Effector memory CD8-positive, alpha-beta T cell (primary cell): ENCODE measurements at regions not wholly inside any gene's neighbourhood (a gene's known extent, or its start where the extent isn't known, plus 50 kb on each side); places are given as distances from the start of the nearest gene placed in this dataset.

Source experiments
- ATAC-seq: fragments of 150-1000 bp; cut with Tn5 transposase; replicated peaks from 2 replicates; pipeline ENCODE4 v1.10.0; 2021; ENCODE audit warnings: mild to moderate bottlenecking, moderate library complexity
- DNase-seq, 3 experiments: peaks; one replicate each; pipeline ENCODE4 v3.0.0; 2021
- H3K27ac Mint-ChIP-seq, 2 donors: one replicate each; pipeline ENCODE4 v1.8.0; 2022; ENCODE audit warnings: mild to moderate bottlenecking in 2 of 2, mixed read lengths in 2 of 2, moderate library complexity in 2 of 2
- H3K27me3 Mint-ChIP-seq, 2 donors: one replicate each; pipeline ENCODE4 v1.8.0; 2022; ENCODE audit warnings: mixed read lengths in 2 of 2
- H3K36me3 Mint-ChIP-seq: one replicate; pipeline ENCODE4 v1.8.0; 2022; ENCODE audit warnings: mild to moderate bottlenecking, moderate library complexity, mixed read lengths; ENCODE audit not compliant: insufficient read depth
- H3K4me1 Mint-ChIP-seq, 2 donors: one replicate each; pipeline ENCODE4 v1.8.0; 2022; ENCODE audit warnings: low read depth in 2 of 2, mixed read lengths in 2 of 2
- H3K4me3 Mint-ChIP-seq, 2 donors: one replicate each; pipeline ENCODE4 v1.8.0; 2022; ENCODE audit warnings: mild to moderate bottlenecking in 2 of 2, mixed read lengths in 2 of 2, moderate library complexity in 2 of 2
- H3K9me3 Mint-ChIP-seq, 2 donors: one replicate each; pipeline ENCODE4 v1.8.0; 2022; ENCODE audit warnings: mixed read lengths in 2 of 2

DNA sequence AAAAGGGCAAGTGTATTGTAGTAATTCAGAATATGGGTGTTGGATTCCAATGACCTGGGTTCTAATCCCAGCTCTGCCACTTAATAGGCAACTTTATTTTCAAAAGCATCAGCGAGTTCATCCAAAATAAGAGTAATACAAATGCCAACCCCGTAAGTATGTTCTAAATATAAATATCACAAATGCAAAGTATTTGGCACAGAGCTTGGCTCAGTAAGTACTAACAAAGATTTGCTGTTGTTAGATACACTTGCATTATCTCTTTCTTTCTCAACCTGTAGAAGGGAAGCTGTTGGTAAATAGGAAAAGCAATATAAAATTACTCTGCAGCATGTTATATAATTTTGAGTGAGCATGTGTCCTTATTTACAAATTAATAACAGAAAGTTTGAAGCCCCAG, 1302.6 kb upstream of the FAM98A start:
- H3K27me3 Mint-ChIP-seq: no peaks in the 10 kb centered on the region
- no peak overlapping the region for H3K4me3 Mint-ChIP-seq
- H3K27ac Mint-ChIP-seq: no peak overlapping the region
- DNase-seq (no peak), ATAC-seq (no peak)
- H3K9me3 Mint-ChIP-seq: peaks cover 10 to 12% of the 10 kb centered on the region in 2 donors
- no peaks in the 10 kb centered on the region for H3K4me1 Mint-ChIP-seq
- H3K36me3 Mint-ChIP-seq: no peaks in the 10 kb centered on the region

DNA sequence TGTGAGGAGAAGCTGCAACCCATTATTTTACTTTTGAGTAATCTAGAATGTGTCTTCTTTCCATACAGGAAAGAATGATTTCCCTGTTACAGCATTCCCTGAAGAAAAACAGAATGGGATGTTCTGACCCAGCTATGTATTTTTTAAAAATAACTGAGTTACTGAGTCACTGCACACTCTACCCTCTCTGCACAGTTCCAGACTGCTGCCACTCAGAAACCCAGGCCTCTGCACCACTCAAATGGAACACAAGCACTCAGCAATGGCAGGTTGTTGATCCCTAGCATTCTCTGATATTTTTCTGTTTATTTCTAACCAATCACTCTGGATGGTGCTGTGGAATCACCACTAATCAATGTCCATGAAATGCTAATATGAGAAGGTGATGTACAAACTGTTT, 1300.0 kb upstream of the FAM98A start:
- DNase-seq: no peak
- no peak for ATAC-seq
- H3K36me3 Mint-ChIP-seq: no peaks in the 10 kb centered on the region
- H3K4me1 Mint-ChIP-seq: no peaks in the 10 kb centered on the region
- H3K27me3 Mint-ChIP-seq: no peaks in the 10 kb centered on the region
- no peak overlapping the region for H3K27ac Mint-ChIP-seq
- no peak overlapping the region for H3K4me3 Mint-ChIP-seq
- peaks cover 12 to 17% of the 10 kb centered on the region in 2 donors for H3K9me3 Mint-ChIP-seq

DNA sequence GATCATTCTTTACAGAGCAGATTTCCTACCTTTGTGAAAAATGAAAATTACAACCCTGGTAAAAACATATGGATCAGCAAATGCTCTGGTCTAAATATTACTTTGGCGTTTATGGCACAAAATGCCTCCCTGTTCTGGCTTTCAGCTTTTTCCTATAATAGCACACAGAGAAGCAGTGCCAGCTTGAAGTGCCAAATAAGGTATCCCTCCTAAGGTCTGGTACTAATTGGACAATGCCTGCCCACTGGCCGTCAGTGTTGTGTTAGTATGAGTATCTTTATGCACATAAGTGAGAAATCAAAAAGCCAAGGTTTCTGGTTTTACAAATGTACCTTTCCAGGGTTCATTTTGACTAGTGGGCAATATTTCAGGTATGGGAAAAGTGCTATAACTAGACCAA, 1293.7 kb upstream of the FAM98A start:
- H3K36me3 Mint-ChIP-seq: no peaks in the 10 kb centered on the region
- ATAC-seq (no peak), DNase-seq (no peak)
- no peak overlapping the region for H3K27ac Mint-ChIP-seq
- H3K27me3 Mint-ChIP-seq: no peaks in the 10 kb centered on the region
- H3K4me1 Mint-ChIP-seq: no peaks in the 10 kb centered on the region
- H3K9me3 Mint-ChIP-seq: peaks cover 5 to 7% of the 10 kb centered on the region in 2 donors
- H3K4me3 Mint-ChIP-seq: no peak overlapping the region

DNA sequence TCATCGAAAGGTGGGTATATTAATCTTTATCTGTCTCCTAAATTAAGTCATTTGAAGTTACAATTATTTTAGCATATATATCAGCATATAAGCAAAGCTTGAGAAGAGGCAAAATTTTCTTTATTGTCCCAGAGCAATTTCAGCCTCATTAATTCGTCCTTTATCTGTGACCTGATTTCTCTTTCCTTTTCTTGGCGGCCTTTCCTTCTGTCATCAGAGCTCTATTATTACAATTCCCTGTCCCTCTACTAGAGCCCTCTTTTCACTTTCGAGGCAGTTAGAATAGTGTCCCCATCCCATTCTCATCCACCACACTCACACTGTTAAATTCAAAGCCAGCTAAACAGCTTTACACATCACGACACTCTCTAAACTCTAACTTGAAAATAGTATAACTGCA, 1293.2 kb upstream of the FAM98A start:
- H3K36me3 Mint-ChIP-seq: no peaks in the 10 kb centered on the region
- H3K4me1 Mint-ChIP-seq: no peaks in the 10 kb centered on the region
- no peaks in the 10 kb centered on the region for H3K27me3 Mint-ChIP-seq
- ATAC-seq (no peak), DNase-seq (no peak)
- no peak overlapping the region for H3K4me3 Mint-ChIP-seq
- no peak overlapping the region for H3K27ac Mint-ChIP-seq
- H3K9me3 Mint-ChIP-seq: peaks cover 6 to 7% of the 10 kb centered on the region in 2 donors

DNA sequence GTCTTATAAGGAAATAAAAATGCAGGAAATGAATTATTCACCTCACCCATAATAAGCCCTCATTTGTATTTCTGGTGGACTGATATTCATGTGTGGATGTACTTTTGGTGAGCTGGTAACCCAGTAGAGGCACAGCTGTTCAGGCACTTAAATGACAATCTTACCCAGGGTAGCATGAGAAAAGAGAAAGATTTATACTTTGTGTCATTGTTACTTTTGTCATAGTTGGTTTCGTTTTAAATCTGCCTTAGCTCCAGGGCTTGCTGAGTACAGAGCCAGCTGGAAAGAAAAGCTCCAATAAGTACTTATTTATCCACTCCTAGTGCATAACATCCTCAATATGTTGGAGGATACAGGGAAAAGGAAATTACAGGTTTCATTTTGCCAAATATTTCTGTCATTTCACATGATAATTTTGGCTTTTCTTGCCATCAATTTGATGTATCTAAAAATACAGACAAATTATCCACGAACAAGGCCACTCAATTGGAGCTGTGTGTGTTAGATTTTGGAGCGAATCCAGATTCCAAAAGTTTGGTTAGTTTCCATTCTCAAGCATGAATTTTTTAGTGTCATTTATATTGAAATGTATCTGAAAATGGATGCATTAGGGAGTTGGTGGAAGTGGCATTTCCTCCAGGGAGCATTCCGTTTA, 1276.1 kb upstream of the FAM98A start:
- Mint-ChIP-seq H3K36me3 (no peaks in the 10 kb centered on the region), H3K4me3 (no peak overlapping the region), H3K27ac (no peak overlapping the region), H3K27me3 (no peaks in the 10 kb centered on the region), H3K4me1 (no peaks in the 10 kb centered on the region), H3K9me3 (peaks cover 0 to 4% of the 10 kb centered on the region in 2 donors)
- no peak for ATAC-seq
- no peak for DNase-seq

DNA sequence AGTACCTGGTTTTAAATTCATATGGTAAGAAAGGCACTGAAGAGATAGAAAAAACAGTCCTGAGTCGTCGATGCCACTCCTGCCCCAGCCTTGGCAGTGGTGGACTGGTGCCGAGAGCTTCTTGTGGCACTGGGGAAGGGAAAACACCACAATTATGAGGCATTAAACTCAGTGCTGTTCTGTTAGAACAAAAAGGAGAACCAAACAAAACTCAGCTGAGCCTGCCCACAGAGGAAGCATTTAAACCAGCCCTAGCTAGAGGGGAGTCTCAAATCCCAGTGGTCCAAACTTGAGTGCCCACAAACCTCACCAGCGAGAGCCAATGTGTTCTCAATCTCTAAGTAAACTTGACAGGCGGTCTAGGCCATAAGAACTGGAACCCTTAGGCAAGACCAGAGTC, 1254.5 kb upstream of the FAM98A start:
- DNase-seq (no peak), ATAC-seq (no peak)
- no peaks in the 10 kb centered on the region for H3K27me3 Mint-ChIP-seq
- H3K4me1 Mint-ChIP-seq: no peaks in the 10 kb centered on the region
- no peaks in the 10 kb centered on the region for H3K36me3 Mint-ChIP-seq
- H3K9me3 Mint-ChIP-seq: peaks cover 9 to 14% of the 10 kb centered on the region in 2 donors
- H3K4me3 Mint-ChIP-seq: no peak overlapping the region
- H3K27ac Mint-ChIP-seq: no peak overlapping the region

DNA sequence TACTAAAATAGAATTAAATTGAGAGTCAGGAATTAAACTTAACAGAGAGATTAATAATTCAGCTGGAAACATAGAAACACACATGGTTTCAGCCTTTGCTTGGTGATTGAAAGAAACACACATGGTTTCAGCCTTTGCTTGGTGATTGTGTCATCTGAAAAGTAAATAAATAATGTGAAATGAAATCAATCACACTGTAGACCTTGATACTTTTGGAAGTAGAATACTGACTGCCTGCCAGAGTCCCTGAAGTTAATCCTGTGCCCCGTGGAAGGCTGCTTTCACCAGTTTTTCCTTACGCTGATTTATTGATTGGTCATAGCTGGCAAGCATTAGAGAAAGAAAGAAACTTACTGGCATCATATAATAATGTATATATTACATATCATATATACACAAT, 1252.7 kb upstream of the FAM98A start:
- DNase-seq (no peak), ATAC-seq (no peak)
- H3K4me3 Mint-ChIP-seq: no peak overlapping the region
- H3K27ac Mint-ChIP-seq: no peak overlapping the region
- peaks cover 11 to 12% of the 10 kb centered on the region in 2 donors for H3K9me3 Mint-ChIP-seq
- H3K27me3 Mint-ChIP-seq: no peaks in the 10 kb centered on the region
- H3K4me1 Mint-ChIP-seq: no peaks in the 10 kb centered on the region
- H3K36me3 Mint-ChIP-seq: no peaks in the 10 kb centered on the region

DNA sequence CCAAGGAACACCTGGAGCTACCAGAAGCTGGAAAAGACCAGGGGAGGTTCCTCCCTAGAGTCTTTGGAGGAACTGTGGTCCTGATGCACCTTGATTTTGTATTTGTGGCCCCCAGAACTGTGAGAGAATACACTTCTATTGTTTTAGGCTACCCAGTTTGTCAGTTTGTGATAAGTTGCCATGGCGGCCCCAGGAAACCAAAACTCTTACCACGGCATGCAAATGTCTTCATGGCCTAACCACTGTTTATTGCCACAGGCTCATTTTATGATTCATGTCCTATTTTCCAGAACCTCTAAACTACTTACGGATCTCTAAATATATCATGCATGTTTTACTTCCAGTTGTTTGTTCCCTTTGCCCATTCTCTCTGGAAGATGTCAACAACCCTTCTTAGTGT, 1250.7 kb upstream of the FAM98A start:
- no peak for ATAC-seq
- Mint-ChIP-seq H3K9me3 (peaks cover 8 to 10% of the 10 kb centered on the region in 2 donors), H3K27ac (no peak overlapping the region)

DNA sequence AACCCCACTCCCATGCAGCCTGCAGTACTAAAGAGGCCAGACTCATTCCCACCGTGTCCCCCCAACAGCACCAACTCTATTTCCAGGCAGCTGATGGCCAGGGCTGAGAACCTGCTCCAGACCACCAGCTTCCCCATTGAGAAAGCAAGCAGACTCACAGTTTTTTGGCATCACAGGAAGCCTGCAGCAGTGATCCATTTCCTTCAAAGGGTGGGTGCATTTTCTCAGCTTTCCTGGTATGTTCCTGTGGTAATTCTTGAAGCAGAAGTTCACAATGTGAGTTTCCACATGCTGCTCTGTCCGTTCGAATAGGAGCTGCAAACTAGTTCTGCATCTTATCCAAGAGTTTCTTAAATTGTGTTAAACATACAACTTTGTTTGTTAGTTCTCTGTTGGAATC, 1249.6 kb upstream of the FAM98A start:
- Mint-ChIP-seq H3K27me3 (no peaks in the 10 kb centered on the region), H3K36me3 (no peaks in the 10 kb centered on the region), H3K4me1 (no peaks in the 10 kb centered on the region), H3K4me3 (no peak overlapping the region), H3K27ac (no peak overlapping the region), H3K9me3 (peaks cover 7 to 15% of the 10 kb centered on the region in 2 donors)
- ATAC-seq: no peak
- DNase-seq: no peak

More for the DNA sequence above, 1250.7 kb upstream of the FAM98A start:
- Mint-ChIP-seq H3K36me3 (no peaks in the 10 kb centered on the region), H3K4me1 (no peaks in the 10 kb centered on the region), H3K27me3 (no peaks in the 10 kb centered on the region), H3K4me3 (no peak overlapping the region)
- DNase-seq: no peak

DNA sequence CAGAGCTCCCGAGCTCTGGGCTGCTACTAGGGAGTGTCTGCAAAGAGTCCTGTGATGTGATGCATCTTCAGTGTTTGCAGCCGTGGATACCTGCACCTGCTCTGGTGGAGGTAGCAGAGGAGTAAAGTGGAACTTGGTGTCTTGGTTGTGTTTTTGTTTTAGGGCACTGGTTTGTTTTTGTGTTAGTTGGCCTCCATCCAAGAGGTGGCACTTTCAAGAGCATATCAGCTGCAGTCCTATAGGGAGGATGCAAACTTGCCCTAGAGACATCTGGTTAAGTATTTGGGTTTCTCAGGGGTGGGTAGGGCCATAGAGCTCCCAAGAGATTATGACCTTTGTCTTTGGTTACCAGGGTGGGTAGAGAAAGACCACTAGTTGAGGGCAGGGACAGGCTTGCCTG, 1249.0 kb upstream of the FAM98A start:
- Mint-ChIP-seq H3K4me1 (no peaks in the 10 kb centered on the region), H3K9me3 (peaks cover 7 to 18% of the 10 kb centered on the region in 2 donors), H3K27ac (no peak overlapping the region), H3K4me3 (no peak overlapping the region), H3K27me3 (no peaks in the 10 kb centered on the region), H3K36me3 (no peaks in the 10 kb centered on the region)
- ATAC-seq (no peak), DNase-seq (no peak)

DNA sequence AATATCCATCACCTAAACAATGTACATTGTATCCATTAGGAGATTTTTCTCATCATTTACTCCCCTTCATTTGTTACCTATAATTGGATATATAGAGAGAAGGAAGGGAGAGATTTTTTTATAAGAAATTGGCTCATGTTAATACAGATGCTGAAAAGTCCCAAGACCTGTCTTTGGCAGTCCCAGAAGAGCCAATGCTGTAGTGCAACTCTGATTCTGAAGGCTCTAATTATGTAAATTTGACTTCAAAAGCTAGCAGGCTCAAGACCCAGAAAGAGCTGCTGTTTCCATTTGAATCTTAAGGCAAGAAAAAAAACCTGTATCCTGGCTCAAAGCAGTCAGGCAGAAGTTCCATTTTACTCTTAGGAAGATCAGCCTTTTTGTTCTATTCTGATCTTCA, 1245.5 kb upstream of the FAM98A start:
- ATAC-seq (no peak), DNase-seq (no peak)
- H3K4me1 Mint-ChIP-seq: no peaks in the 10 kb centered on the region
- no peaks in the 10 kb centered on the region for H3K27me3 Mint-ChIP-seq
- H3K9me3 Mint-ChIP-seq: peaks cover 3 to 18% of the 10 kb centered on the region in 2 donors
- H3K27ac Mint-ChIP-seq: no peak overlapping the region
- H3K36me3 Mint-ChIP-seq: no peaks in the 10 kb centered on the region
- H3K4me3 Mint-ChIP-seq: no peak overlapping the region

DNA sequence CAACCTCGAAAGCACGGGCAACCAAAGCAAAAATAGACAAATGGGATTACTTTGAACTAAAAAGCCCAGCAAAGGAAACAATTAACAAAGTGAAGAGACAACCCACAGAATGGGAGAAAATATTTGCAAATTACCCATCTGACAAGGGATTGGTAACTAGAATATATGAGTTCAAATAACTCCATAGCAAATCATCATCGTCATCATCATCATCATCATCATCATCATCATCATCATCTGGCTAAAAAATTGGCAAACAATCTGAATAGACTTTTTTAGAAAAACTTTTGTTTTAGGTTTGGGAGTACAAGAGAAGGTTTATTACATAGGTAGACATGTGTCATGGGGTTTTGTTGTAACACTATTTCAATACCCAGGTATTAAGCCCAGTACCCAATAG, 1239.3 kb upstream of the FAM98A start:
- H3K27me3 Mint-ChIP-seq: no peaks in the 10 kb centered on the region
- H3K4me3 Mint-ChIP-seq: no peak overlapping the region
- H3K27ac Mint-ChIP-seq: no peak overlapping the region
- DNase-seq: no peak
- no peak for ATAC-seq
- H3K36me3 Mint-ChIP-seq: no peaks in the 10 kb centered on the region
- H3K4me1 Mint-ChIP-seq: no peaks in the 10 kb centered on the region
- H3K9me3 Mint-ChIP-seq: peaks cover 7 to 14% of the 10 kb centered on the region in 2 donors

DNA sequence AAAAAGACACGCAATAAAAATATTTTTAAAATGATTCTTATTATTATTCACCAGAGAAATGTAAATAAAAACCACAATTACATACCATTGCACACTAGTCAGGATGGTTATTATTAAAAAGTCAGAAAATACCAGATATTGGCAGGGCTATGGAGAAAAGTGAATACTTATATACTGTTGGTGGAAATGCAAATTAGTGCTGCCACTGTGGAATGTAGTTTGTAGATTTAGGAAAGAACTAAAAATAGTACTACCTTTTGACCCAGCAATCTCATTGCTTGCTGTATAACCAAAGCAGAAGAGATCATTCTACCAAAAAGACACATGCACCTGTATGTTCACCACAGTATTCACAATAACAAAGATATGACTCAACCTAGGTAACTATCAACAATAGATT, 1237.3 kb upstream of the FAM98A start:
- Mint-ChIP-seq H3K9me3 (peaks cover 7 to 14% of the 10 kb centered on the region in 2 donors), H3K4me3 (no peak overlapping the region), H3K27me3 (no peaks in the 10 kb centered on the region), H3K36me3 (no peaks in the 10 kb centered on the region), H3K4me1 (no peaks in the 10 kb centered on the region), H3K27ac (no peak overlapping the region)
- ATAC-seq (no peak), DNase-seq (no peak)

DNA sequence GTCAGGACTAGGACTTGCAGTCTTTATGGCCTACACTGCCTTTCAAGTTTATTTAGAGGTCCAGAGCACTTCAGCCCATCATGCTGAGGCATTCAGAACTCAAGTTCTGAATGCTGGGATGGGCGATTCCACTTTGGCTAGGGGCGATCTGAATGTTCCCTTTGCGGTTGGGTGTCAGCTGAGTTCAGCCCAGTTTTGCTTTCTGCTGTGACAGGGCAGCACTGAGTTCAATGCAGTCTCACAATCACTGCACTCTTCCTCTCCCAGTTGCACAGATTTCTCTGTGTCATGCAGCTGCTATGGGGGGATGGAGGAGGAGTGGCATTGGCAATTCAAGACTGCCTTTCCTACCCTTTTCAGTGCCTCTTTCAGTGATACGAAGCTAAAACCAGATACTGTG, 1232.0 kb upstream of the FAM98A start:
- H3K9me3 Mint-ChIP-seq: peaks cover 0 to 8% of the 10 kb centered on the region in 2 donors
- ATAC-seq (no peak), DNase-seq (no peak)
- no peaks in the 10 kb centered on the region for H3K4me1 Mint-ChIP-seq
- no peak overlapping the region for H3K4me3 Mint-ChIP-seq
- no peaks in the 10 kb centered on the region for H3K36me3 Mint-ChIP-seq
- H3K27me3 Mint-ChIP-seq: no peaks in the 10 kb centered on the region
- no peak overlapping the region for H3K27ac Mint-ChIP-seq

DNA sequence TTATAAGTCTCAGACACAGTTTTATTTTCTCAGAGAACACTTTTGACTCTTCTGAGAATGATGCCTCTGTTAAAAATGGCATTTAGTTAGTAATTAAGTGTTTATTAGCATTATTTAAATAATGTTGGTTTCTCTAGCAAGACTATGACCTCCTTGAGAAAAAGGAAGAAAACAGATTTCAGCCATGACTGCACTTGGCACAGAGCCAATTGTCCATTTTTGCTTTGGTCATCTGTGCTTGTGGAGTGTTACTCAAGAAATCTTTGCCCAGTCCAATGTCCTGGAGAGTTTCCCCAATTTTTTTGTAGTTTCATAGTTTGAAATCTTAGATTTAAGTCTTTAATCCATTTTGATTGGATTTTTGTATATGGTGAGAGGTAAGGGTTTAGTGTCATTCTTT, 1229.4 kb upstream of the FAM98A start:
- DNase-seq (no peak), ATAC-seq (no peak)
- Mint-ChIP-seq H3K9me3 (peaks cover 0 to 7% of the 10 kb centered on the region in 2 donors), H3K4me3 (no peak overlapping the region), H3K36me3 (no peaks in the 10 kb centered on the region), H3K27ac (no peak overlapping the region), H3K27me3 (no peaks in the 10 kb centered on the region), H3K4me1 (no peaks in the 10 kb centered on the region)
